ENCODE measurements at regions not wholly inside any gene's neighbourhood (a gene's known extent, or its start where the extent isn't known, plus 50 kb on each side); places are given as distances from the start of the nearest gene placed in this dataset.

DNA sequence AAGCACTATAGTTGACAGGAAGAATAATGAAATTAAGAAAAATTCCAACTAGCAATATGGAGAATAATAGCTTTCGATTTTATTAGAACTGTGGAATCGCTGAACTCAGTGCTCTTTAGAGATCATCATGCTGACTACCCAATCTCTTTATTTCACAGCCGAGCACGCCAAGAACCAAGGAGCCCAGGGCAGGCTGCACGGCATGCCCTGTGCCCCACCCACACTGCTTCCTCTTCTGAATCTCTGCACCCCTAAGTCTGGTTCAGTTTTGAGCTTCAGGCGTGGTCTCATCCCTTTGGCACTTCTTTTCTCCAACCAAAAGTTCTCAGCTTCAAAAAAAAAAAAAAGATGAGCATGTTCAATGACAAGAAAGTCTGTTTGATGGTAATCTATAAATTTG lies 92.4 kb upstream of the ZNF800 start:
- TF ChIP-seq, protein P1, sequence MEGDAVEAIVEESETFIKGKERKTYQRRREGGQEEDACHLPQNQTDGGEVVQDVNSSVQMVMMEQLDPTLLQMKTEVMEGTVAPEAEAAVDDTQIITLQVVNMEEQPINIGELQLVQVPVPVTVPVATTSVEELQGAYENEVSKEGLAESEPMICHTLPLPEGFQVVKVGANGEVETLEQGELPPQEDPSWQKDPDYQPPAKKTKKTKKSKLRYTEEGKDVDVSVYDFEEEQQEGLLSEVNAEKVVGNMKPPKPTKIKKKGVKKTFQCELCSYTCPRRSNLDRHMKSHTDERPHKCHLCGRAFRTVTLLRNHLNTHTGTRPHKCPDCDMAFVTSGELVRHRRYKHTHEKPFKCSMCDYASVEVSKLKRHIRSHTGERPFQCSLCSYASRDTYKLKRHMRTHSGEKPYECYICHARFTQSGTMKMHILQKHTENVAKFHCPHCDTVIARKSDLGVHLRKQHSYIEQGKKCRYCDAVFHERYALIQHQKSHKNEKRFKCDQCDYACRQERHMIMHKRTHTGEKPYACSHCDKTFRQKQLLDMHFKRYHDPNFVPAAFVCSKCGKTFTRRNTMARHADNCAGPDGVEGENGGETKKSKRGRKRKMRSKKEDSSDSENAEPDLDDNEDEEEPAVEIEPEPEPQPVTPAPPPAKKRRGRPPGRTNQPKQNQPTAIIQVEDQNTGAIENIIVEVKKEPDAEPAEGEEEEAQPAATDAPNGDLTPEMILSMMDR (conservative IDR thresholded peaks at IDR 0.05; ENCODE audit: low read length) = no peak
- no peak for TF ChIP-seq EZH2phosphoT487 (IDR thresholded peaks at IDR 0.05; ENCODE audit: borderline replicate concordance, low read depth, low read length)
